Skeletal muscle cell (primary cell): ENCODE measurements at regions not wholly inside any gene's neighbourhood (a gene's known extent, or its start where the extent isn't known, plus 50 kb on each side); places are given as distances from the start of the nearest gene placed in this dataset.
A peak's percentile ranks its signal among the peaks of the same experiment; 100 is the strongest.

Source experiments
- DNase-seq: peaks from one replicate; pipeline ENCODE4 v3.0.0-alpha.2; 2010; ENCODE audit warnings: low read depth
- H3K4me3 ChIP-seq: 2 replicates; pipeline ENCODE4 v1.5.1; 2011; ENCODE audit warnings: low read depth, mild to moderate bottlenecking, control low read depth, low read length, moderate library complexity

GRCh38 chr1:67951014-67951413 is 99.4 kb downstream of the DIRAS3 start:
- no peak overlapping the region for H3K4me3 ChIP-seq
- no peak for DNase-seq

- no peak overlapping the region for H3K4me3 ChIP-seq
- DNase-seq = peak; percentile 70
These were observed 102.0 kb downstream of the DIRAS3 start for GRCh38 chr1:67948151-67949080.

GRCh38 chr1:67947114-67947513 is 103.3 kb downstream of the DIRAS3 start:
- no peak overlapping the region for H3K4me3 ChIP-seq
- no peak for DNase-seq

- DNase-seq = no peak
- no peak overlapping the region for H3K4me3 ChIP-seq
These were observed 104.6 kb downstream of the DIRAS3 start for GRCh38 chr1:67945733-67946374.

- no peak for DNase-seq
- no peak overlapping the region for H3K4me3 ChIP-seq
These were observed 108.2 kb downstream of the DIRAS3 start for GRCh38 chr1:67942274-67942673.

- DNase-seq = no peak
These were observed 108.5 kb upstream of the GNG12 start for GRCh38 chr1:67941746-67942145.

GRCh38 chr1:67941155-67941554 is 107.9 kb upstream of the GNG12 start:
- no peak overlapping the region for H3K4me3 ChIP-seq
- no peak for DNase-seq

More at GRCh38 chr1:67941746-67942145, 108.5 kb upstream of the GNG12 start:
- no peak overlapping the region for H3K4me3 ChIP-seq

GRCh38 chr1:67939942-67940341 is 106.7 kb upstream of the GNG12 start:
- DNase-seq = no peak
- no peak overlapping the region for H3K4me3 ChIP-seq

GRCh38 chr1:67939186-67939743 is 106.0 kb upstream of the GNG12 start:
- H3K4me3 ChIP-seq = no peak overlapping the region
- no peak for DNase-seq

GRCh38 chr1:67937651-67938050 is 104.4 kb upstream of the GNG12 start:
- H3K4me3 ChIP-seq = no peak overlapping the region
- DNase-seq = peak; percentile 52

GRCh38 chr1:67937010-67937409 is 103.7 kb upstream of the GNG12 start:
- DNase-seq = no peak
- H3K4me3 ChIP-seq = no peak overlapping the region

- H3K4me3 ChIP-seq = no peak overlapping the region
- DNase-seq = no peak
These were observed 102.3 kb upstream of the GNG12 start for GRCh38 chr1:67935560-67935959.

GRCh38 chr1:67931198-67931597 is 97.9 kb upstream of the GNG12 start:
- H3K4me3 ChIP-seq = no peak overlapping the region
- DNase-seq = no peak

- DNase-seq = no peak
- no peak overlapping the region for H3K4me3 ChIP-seq
These were observed 89.8 kb upstream of the GNG12 start for GRCh38 chr1:67923074-67923473.

- DNase-seq = peak; percentile 53
- no peak overlapping the region for H3K4me3 ChIP-seq
These were observed 88.6 kb upstream of the GNG12 start for GRCh38 chr1:67921725-67922489.

GRCh38 chr1:67919274-67920072 is 86.2 kb upstream of the GNG12 start:
- no peak for DNase-seq
- no peak overlapping the region for H3K4me3 ChIP-seq

GRCh38 chr1:67918067-67918466 is 84.8 kb upstream of the GNG12 start:
- DNase-seq = no peak
- no peak overlapping the region for H3K4me3 ChIP-seq

- no peak for DNase-seq
- H3K4me3 ChIP-seq = no peak overlapping the region
These were observed 83.7 kb upstream of the GNG12 start for GRCh38 chr1:67917006-67917405.
